ENCODE measurements at regions not wholly inside any gene's neighbourhood (a gene's known extent, or its start where the extent isn't known, plus 50 kb on each side); places are given as distances from the start of the nearest gene placed in this dataset.

DNA sequence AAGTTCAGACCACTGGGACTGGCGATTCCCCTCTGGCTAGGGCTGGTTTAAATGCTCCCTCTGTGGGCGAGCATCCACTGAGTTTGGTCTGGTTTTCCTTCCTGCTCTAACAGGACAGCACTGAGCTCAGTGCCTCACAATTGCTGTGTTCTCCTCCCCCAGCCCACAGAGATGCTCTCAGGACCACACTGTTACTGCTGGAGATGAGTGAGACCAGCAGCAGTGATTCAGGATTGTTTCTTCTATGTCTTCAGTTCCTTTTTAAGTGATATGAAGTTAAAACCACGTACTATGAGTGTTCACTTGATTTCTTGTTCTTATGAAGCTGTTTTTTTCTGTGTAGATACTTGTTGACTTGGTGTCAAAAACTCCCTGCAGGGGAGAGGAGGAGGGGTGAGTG is 180.4 kb upstream of the COL8A1 start:
- no peak overlapping the region for H3K4me3 Mint-ChIP-seq (ENCODE audit: unreplicated experiment)
- H3K27me3 Mint-ChIP-seq (ENCODE audit: low read depth, unreplicated experiment) = no peaks in the 10 kb centered on the region
- no peaks in the 10 kb centered on the region for H3K79me2 ChIP-seq (ENCODE audit: insufficient read depth, low read length)
- TF ChIP-seq, protein P1, sequence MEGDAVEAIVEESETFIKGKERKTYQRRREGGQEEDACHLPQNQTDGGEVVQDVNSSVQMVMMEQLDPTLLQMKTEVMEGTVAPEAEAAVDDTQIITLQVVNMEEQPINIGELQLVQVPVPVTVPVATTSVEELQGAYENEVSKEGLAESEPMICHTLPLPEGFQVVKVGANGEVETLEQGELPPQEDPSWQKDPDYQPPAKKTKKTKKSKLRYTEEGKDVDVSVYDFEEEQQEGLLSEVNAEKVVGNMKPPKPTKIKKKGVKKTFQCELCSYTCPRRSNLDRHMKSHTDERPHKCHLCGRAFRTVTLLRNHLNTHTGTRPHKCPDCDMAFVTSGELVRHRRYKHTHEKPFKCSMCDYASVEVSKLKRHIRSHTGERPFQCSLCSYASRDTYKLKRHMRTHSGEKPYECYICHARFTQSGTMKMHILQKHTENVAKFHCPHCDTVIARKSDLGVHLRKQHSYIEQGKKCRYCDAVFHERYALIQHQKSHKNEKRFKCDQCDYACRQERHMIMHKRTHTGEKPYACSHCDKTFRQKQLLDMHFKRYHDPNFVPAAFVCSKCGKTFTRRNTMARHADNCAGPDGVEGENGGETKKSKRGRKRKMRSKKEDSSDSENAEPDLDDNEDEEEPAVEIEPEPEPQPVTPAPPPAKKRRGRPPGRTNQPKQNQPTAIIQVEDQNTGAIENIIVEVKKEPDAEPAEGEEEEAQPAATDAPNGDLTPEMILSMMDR (IDR thresholded peaks at IDR 0.05; ENCODE audit: insufficient read depth, low read depth, low read length) = no peak
- no peak for TF ChIP-seq EZH2 (IDR thresholded peaks at IDR 0.05; ENCODE audit: insufficient read depth, low read length)
- no peak overlapping the region for H3K27ac ChIP-seq (ENCODE audit: low read depth, low read length)
- no peak for DNase-seq (ENCODE audit: low read depth)
- no peak overlapping the region for H3K4me3 ChIP-seq (ENCODE audit: insufficient read depth, low read depth, low read length)
- peaks cover 11% of the 10 kb centered on the region for H3K9me3 Mint-ChIP-seq (ENCODE audit: unreplicated experiment)
- no peaks in the 10 kb centered on the region for H3K4me1 Mint-ChIP-seq (ENCODE audit: low read depth, unreplicated experiment)
- H3K36me3 Mint-ChIP-seq (ENCODE audit: low read depth, unreplicated experiment) = no peaks in the 10 kb centered on the region
- no peaks in the 10 kb centered on the region for H3K9me3 ChIP-seq (ENCODE audit: insufficient read depth, low read depth, low read length)
- H3K4me1 ChIP-seq (ENCODE audit: insufficient read depth, low read length) = no peaks in the 10 kb centered on the region
- no peak overlapping the region for H3K4me2 ChIP-seq (ENCODE audit: low read length)
- H2AFZ ChIP-seq (ENCODE audit: low read depth, low read length) = no peak overlapping the region
- no peaks in the 10 kb centered on the region for H3K27me3 ChIP-seq (ENCODE audit: insufficient read depth, low read length)
- H3K27ac Mint-ChIP-seq (ENCODE audit: unreplicated experiment) = no peak overlapping the region
- no peak overlapping the region for H3K9ac ChIP-seq (ENCODE audit: low read length)
- no peak for FAIRE-seq
- no peaks in the 10 kb centered on the region for H3K36me3 ChIP-seq (ENCODE audit: insufficient read depth, low read length)
- H4K20me1 ChIP-seq (ENCODE audit: insufficient read depth, low read length) = no peaks in the 10 kb centered on the region

DNA sequence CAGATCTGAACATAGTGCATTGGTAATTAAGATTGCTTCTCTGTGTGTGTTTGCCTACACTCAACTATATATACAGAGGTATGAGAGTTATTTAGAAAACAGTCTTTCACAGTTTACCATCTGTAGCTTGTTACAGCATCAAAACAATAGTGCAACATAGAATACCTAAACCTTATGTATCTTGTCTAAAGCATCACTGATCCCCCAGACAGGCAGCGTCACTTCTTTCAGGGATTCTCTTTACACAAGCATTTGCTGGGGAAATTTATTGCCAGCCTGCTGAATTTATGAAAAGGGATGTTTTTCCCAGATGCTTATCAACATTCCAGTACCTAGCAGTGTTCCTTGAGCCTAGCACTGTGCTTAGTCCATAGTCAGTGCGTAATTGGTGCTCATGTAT is 195.8 kb upstream of the COL8A1 start:
- H3K4me3 Mint-ChIP-seq (ENCODE audit: unreplicated experiment) = no peak overlapping the region
- H3K36me3 Mint-ChIP-seq (ENCODE audit: low read depth, unreplicated experiment) = no peaks in the 10 kb centered on the region
- H3K27ac Mint-ChIP-seq (ENCODE audit: unreplicated experiment) = no peak overlapping the region
- no peaks in the 10 kb centered on the region for H3K36me3 ChIP-seq (ENCODE audit: insufficient read depth, low read length)
- no peaks in the 10 kb centered on the region for H4K20me1 ChIP-seq (ENCODE audit: insufficient read depth, low read length)
- no peak overlapping the region for H2AFZ ChIP-seq (ENCODE audit: low read depth, low read length)
- FAIRE-seq (no peak), DNase-seq (ENCODE audit: low read depth) (no peak)
- no peak overlapping the region for H3K4me2 ChIP-seq (ENCODE audit: low read length)
- H3K9me3 Mint-ChIP-seq (ENCODE audit: unreplicated experiment) = peaks cover 16% of the 10 kb centered on the region
- H3K27me3 ChIP-seq (ENCODE audit: insufficient read depth, low read length) = no peaks in the 10 kb centered on the region
- H3K9ac ChIP-seq (ENCODE audit: low read length) = no peak overlapping the region
- H3K4me1 ChIP-seq (ENCODE audit: insufficient read depth, low read length) = no peaks in the 10 kb centered on the region
- no peak overlapping the region for H3K27ac ChIP-seq (ENCODE audit: low read depth, low read length)
- H3K9me3 ChIP-seq (ENCODE audit: insufficient read depth, low read depth, low read length) = no peaks in the 10 kb centered on the region
- no peaks in the 10 kb centered on the region for H3K4me1 Mint-ChIP-seq (ENCODE audit: low read depth, unreplicated experiment)
- no peak overlapping the region for H3K4me3 ChIP-seq (ENCODE audit: insufficient read depth, low read depth, low read length)
- H3K79me2 ChIP-seq (ENCODE audit: insufficient read depth, low read length) = no peaks in the 10 kb centered on the region
- H3K27me3 Mint-ChIP-seq (ENCODE audit: low read depth, unreplicated experiment) = no peaks in the 10 kb centered on the region
- TF ChIP-seq, protein P1 (IDR thresholded peaks at IDR 0.05; ENCODE audit: insufficient read depth, low read depth, low read length) = no peak
- no peak for TF ChIP-seq EZH2 (IDR thresholded peaks at IDR 0.05; ENCODE audit: insufficient read depth, low read length)

DNA sequence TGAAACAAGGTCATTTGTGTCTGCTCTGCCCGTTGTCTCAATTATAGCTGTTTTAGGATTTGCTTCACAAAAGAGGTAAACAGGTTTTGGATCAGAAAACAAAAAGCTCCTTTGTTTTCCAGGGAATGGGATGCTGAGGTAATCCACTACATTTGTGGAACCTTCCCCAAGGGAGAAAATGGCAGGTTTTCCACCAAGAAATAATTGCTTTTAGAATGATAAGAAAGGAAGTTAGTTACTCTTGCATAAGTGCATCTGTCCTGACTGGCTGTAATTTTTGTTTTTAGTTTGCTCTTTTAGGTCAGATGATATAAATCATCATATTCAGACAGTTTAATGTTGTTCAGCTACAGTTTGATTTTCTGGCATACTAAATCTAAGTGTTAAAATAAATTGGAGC is 198.5 kb upstream of the COL8A1 start:
- Mint-ChIP-seq H3K36me3 (ENCODE audit: low read depth, unreplicated experiment) (no peaks in the 10 kb centered on the region), H3K4me3 (ENCODE audit: unreplicated experiment) (no peak overlapping the region), H3K27ac (ENCODE audit: unreplicated experiment) (no peak overlapping the region), H3K9me3 (ENCODE audit: unreplicated experiment) (peaks cover 12% of the 10 kb centered on the region), H3K4me1 (ENCODE audit: low read depth, unreplicated experiment) (no peaks in the 10 kb centered on the region), H3K27me3 (ENCODE audit: low read depth, unreplicated experiment) (no peaks in the 10 kb centered on the region)
- Histone ChIP-seq H3K27me3 (ENCODE audit: insufficient read depth, low read length) (no peaks in the 10 kb centered on the region), H3K4me2 (ENCODE audit: low read length) (no peak overlapping the region), H3K36me3 (ENCODE audit: insufficient read depth, low read length) (no peaks in the 10 kb centered on the region), H3K79me2 (ENCODE audit: insufficient read depth, low read length) (no peaks in the 10 kb centered on the region), H3K9me3 (ENCODE audit: insufficient read depth, low read depth, low read length) (no peaks in the 10 kb centered on the region), H2AFZ (ENCODE audit: low read depth, low read length) (no peak overlapping the region), H3K4me3 (ENCODE audit: insufficient read depth, low read depth, low read length) (no peak overlapping the region), H4K20me1 (ENCODE audit: insufficient read depth, low read length) (no peaks in the 10 kb centered on the region), H3K4me1 (ENCODE audit: insufficient read depth, low read length) (no peaks in the 10 kb centered on the region), H3K9ac (ENCODE audit: low read length) (no peak overlapping the region), H3K27ac (ENCODE audit: low read depth, low read length) (no peak overlapping the region)
- TF ChIP-seq EZH2 (IDR thresholded peaks at IDR 0.05; ENCODE audit: insufficient read depth, low read length) = no peak
- TF ChIP-seq, protein P1 (IDR thresholded peaks at IDR 0.05; ENCODE audit: insufficient read depth, low read depth, low read length) = no peak
- DNase-seq (ENCODE audit: low read depth) = peak; percentile 14
- FAIRE-seq = no peak
